HCT116 (cell line): ENCODE measurements at regions not wholly inside any gene's neighbourhood (a gene's known extent, or its start where the extent isn't known, plus 50 kb on each side); places are given as distances from the start of the nearest gene placed in this dataset.
A peak's percentile ranks its signal among the peaks of the same experiment; 100 is the strongest.

ENCODE experiments used
- CEBPB ChIP-seq: IDR thresholded peaks from 2 replicates; pipeline ENCODE4 v1.6.1; 2012; ENCODE audit warnings: low read depth
- EGR1 ChIP-seq: IDR thresholded peaks from 2 replicates; pipeline ENCODE4 v1.6.1; 2012; ENCODE audit warnings: low read depth
- EZH2 ChIP-seq: fragments of 200-600 bp; sonication (generic); IDR thresholded peaks from 2 replicates; pipeline ENCODE4 v1.6.1; 2017; ENCODE audit warnings: antibody characterized with exemption, mixed run types
- POLR2A ChIP-seq: IDR thresholded peaks from 2 replicates; pipeline ENCODE4 v1.7.0; 2011; ENCODE audit warnings: borderline replicate concordance; ENCODE audit not compliant: insufficient read depth, insufficient read length; ENCODE audit errors: extremely low read depth
- POLR2AphosphoS5 ChIP-seq: IDR thresholded peaks from 2 replicates; pipeline ENCODE4 v1.6.1; 2011; ENCODE audit warnings: mild to moderate bottlenecking, low read depth, low read length, moderate library complexity
- RAD21 ChIP-seq: IDR thresholded peaks from 2 replicates; pipeline ENCODE4 v1.6.1; 2012; ENCODE audit warnings: low read depth, mild to moderate bottlenecking
- YY1 ChIP-seq: IDR thresholded peaks from 2 replicates; pipeline ENCODE4 v1.6.1; 2011; ENCODE audit warnings: low read length, low read depth, moderate library complexity, mild to moderate bottlenecking; ENCODE audit not compliant: insufficient replicate concordance; ENCODE audit errors: extremely low read depth
- TF ChIP-seq, protein P1 (sequence below), 3 experiments: fragments of 200-600 bp in 1 of 3; sonication (generic) in 1 of 3; IDR thresholded peaks in 2 of 3; conservative IDR thresholded peaks in 1 of 3; 2 replicates each; pipeline ENCODE4 v1.5.1; 2012 to 2017; ENCODE audit warnings: low read depth in 2 of 3, low read length in 2 of 3, antibody characterized with exemption in 1 of 3, borderline replicate concordance in 1 of 3, control low read depth in 1 of 3, mild to moderate bottlenecking in 1 of 3, mixed read lengths in 1 of 3, mixed run types in 1 of 3, moderate library complexity in 1 of 3; ENCODE audit not compliant: insufficient read depth in 1 of 3

GRCh38 chr18:65091744-65092329 lies 659.0 kb upstream of the CDH7 start:
- no peak for TF ChIP-seq EGR1
- no peak for TF ChIP-seq POLR2A
- TF ChIP-seq, protein P1, sequence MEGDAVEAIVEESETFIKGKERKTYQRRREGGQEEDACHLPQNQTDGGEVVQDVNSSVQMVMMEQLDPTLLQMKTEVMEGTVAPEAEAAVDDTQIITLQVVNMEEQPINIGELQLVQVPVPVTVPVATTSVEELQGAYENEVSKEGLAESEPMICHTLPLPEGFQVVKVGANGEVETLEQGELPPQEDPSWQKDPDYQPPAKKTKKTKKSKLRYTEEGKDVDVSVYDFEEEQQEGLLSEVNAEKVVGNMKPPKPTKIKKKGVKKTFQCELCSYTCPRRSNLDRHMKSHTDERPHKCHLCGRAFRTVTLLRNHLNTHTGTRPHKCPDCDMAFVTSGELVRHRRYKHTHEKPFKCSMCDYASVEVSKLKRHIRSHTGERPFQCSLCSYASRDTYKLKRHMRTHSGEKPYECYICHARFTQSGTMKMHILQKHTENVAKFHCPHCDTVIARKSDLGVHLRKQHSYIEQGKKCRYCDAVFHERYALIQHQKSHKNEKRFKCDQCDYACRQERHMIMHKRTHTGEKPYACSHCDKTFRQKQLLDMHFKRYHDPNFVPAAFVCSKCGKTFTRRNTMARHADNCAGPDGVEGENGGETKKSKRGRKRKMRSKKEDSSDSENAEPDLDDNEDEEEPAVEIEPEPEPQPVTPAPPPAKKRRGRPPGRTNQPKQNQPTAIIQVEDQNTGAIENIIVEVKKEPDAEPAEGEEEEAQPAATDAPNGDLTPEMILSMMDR (IDR thresholded peaks at IDR 0.05 in 2 of 3, conservative IDR thresholded peaks at IDR 0.05 in 1 of 3; ENCODE audit: borderline replicate concordance in 1 of 3, insufficient read depth in 1 of 3, low read depth in 2 of 3, low read length in 2 of 3), result peak in 2 of 3 experiments; percentile 25 to 32; a peak in 3 of 6 replicates
- no peak for TF ChIP-seq POLR2AphosphoS5
- TF ChIP-seq RAD21, result no peak
- TF ChIP-seq CEBPB, result no peak
- TF ChIP-seq EZH2, result no peak
- TF ChIP-seq YY1, result no peak
